WTC11 (cell line): ENCODE measurements at regions not wholly inside any gene's neighbourhood (a gene's known extent, or its start where the extent isn't known, plus 50 kb on each side); places are given as distances from the start of the nearest gene placed in this dataset.

Experiments used
- ATAC-seq: fragments of 200-7000 bp; cut with Tn5 transposase; 2 replicates; pipeline ENCODE4 v1.10.0; 2021; ENCODE audit warnings: mild to moderate bottlenecking, moderate library complexity
- CTCF ChIA-PET: fragments of 300-600 bp; sonication (Branson Sonifier 250); formaldehyde crosslinking; loops from one replicate; lab custom pipeline; 2021; ENCODE audit warnings: antibody characterized with exemption; lab: Charles Lee
- POLR2A ChIA-PET: fragments of 350-600 bp; sonication (Branson Sonifier 250); formaldehyde crosslinking; loops from one replicate; lab custom pipeline; 2021; ENCODE audit warnings: antibody characterized with exemption; lab: Charles Lee
- DNase-seq: peaks from one replicate; pipeline ENCODE4 v3.0.0; 2021; ENCODE audit warnings: low spot score
- H3K27ac Mint-ChIP-seq: 2 replicates; pipeline ENCODE4 v1.8.0; 2021; ENCODE audit warnings: mixed read lengths
- H3K27me3 Mint-ChIP-seq: 2 replicates; pipeline ENCODE4 v1.8.0; 2021; ENCODE audit warnings: low read depth, mild to moderate bottlenecking, moderate library complexity, mixed read lengths
- H3K36me3 Mint-ChIP-seq: 2 replicates; pipeline ENCODE4 v1.8.0; 2021; ENCODE audit warnings: mixed read lengths
- H3K4me1 Mint-ChIP-seq: 2 replicates; pipeline ENCODE4 v1.8.0; 2022; ENCODE audit warnings: mixed read lengths
- H3K4me3 Mint-ChIP-seq: 2 replicates; pipeline ENCODE4 v1.8.0; 2021; ENCODE audit warnings: mild to moderate bottlenecking, moderate library complexity, mixed read lengths
- H3K9me3 Mint-ChIP-seq: 2 replicates; pipeline ENCODE4 v1.8.0; 2021; ENCODE audit warnings: mixed read lengths
- FOXP1 ChIP-seq: sonication (generic); formaldehyde crosslinking; IDR thresholded peaks from 2 replicates; pipeline ENCODE4 v1.8.0; 2022; ENCODE audit warnings: missing genetic modification reagents, mild to moderate bottlenecking, moderate library complexity, borderline replicate concordance
- JUN ChIP-seq: sonication (generic); formaldehyde crosslinking; IDR thresholded peaks from 2 replicates; pipeline ENCODE4 v1.8.0; 2023; ENCODE audit warnings: mild to moderate bottlenecking, missing genetic modification reagents
- SMAD4 ChIP-seq: sonication (generic); formaldehyde crosslinking; IDR thresholded peaks from 2 replicates; pipeline ENCODE4 v1.8.0; 2022; ENCODE audit warnings: mild to moderate bottlenecking, missing genetic modification reagents
- ZNF121 ChIP-seq: sonication (generic); formaldehyde crosslinking; IDR thresholded peaks from 2 replicates; pipeline ENCODE4 v1.8.0; 2023; ENCODE audit warnings: missing genetic modification reagents
- ZNF138 ChIP-seq: sonication (generic); formaldehyde crosslinking; conservative IDR thresholded peaks from 2 replicates; pipeline ENCODE4 v1.8.1; 2022; ENCODE audit warnings: mild to moderate bottlenecking, moderate library complexity, missing genetic modification reagents
- ZNF671 ChIP-seq: fragments of 250-450 bp; sonication (Bioruptor Pico); IDR thresholded peaks from 2 replicates; pipeline ENCODE4 v1.8.0; 2021; ENCODE audit warnings: mild to moderate bottlenecking
- TF ChIP-seq, protein P1 (sequence below): sonication (generic); formaldehyde crosslinking; IDR thresholded peaks from 2 replicates; pipeline ENCODE4 v1.8.1; 2023; ENCODE audit warnings: mild to moderate bottlenecking, missing genetic modification reagents, moderate library complexity
- TF ChIP-seq, protein P2 (sequence below): sonication (generic); formaldehyde crosslinking; IDR thresholded peaks from 2 replicates; pipeline ENCODE4 v1.8.1; 2022; ENCODE audit warnings: low read depth, mild to moderate bottlenecking, moderate library complexity, missing genetic modification reagents, borderline replicate concordance
- TF ChIP-seq, protein P3 (sequence below): sonication (generic); formaldehyde crosslinking; IDR thresholded peaks from 2 replicates; pipeline ENCODE4 v1.8.0; 2022; ENCODE audit warnings: missing genetic modification reagents
- TF ChIP-seq, protein P4 (sequence below): fragments of 250-450 bp; sonication (Bioruptor Pico); IDR thresholded peaks from 2 replicates; pipeline ENCODE4 v1.9.0; 2021; ENCODE audit warnings: mild to moderate bottlenecking

DNA sequence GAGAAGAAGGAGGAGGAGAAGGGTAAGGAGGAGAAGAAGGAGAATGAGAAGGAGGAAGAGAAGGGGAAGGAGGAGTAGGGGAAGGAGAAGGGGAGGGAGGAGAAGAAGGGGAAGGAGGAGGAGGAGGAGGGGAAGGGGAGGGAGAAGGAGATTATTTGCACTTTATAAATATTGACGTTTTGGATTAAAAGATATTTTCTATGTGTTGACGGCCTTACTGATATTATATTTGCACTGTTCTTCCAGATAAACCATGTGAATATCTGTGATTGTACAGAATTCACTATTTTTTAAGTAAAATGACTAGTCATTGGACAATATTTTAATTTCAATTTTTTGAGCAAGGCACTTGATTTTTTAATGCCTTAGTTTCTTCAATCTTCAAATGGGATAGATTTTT lies 310.5 kb upstream of the DNAJC19 start:
- TF ChIP-seq, protein P1, sequence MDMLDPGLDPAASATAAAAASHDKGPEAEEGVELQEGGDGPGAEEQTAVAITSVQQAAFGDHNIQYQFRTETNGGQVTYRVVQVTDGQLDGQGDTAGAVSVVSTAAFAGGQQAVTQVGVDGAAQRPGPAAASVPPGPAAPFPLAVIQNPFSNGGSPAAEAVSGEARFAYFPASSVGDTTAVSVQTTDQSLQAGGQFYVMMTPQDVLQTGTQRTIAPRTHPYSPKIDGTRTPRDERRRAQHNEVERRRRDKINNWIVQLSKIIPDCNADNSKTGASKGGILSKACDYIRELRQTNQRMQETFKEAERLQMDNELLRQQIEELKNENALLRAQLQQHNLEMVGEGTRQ = no peak
- H3K9me3 Mint-ChIP-seq = no peaks in the 10 kb centered on the region
- POLR2A ChIA-PET = no interaction called here
- H3K27ac Mint-ChIP-seq = no peak overlapping the region
- no peaks in the 10 kb centered on the region for H3K36me3 Mint-ChIP-seq
- DNase-seq (no peak), ATAC-seq (no peak)
- peaks cover 7% of the 10 kb centered on the region for H3K4me1 Mint-ChIP-seq
- no peaks in the 10 kb centered on the region for H3K27me3 Mint-ChIP-seq
- H3K4me3 Mint-ChIP-seq = no peak overlapping the region
- CTCF ChIA-PET = no interaction called here

DNA sequence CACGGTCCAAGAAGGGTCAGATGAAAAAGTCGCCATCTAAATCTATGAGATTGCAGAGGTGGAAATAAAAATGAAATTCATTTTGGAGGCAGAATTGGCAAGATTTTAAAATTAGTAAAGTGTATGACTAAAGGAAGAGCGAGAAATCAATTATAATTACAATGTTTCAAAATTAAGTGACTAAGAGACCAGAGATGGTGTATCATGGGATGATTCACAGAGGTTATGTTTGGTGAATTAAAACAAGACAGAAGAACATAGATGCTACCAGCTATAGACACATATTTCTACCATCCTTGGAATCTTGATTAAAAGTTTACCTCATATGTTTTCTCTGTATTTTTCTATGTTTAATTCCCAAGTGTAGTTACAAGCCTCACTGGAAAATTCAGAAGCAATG lies 308.9 kb upstream of the DNAJC19 start:
- Mint-ChIP-seq H3K9me3 (no peaks in the 10 kb centered on the region), H3K4me1 (peaks cover 7% of the 10 kb centered on the region), H3K4me3 (no peak overlapping the region), H3K36me3 (no peaks in the 10 kb centered on the region), H3K27me3 (no peaks in the 10 kb centered on the region), H3K27ac (no peak overlapping the region)
- ATAC-seq (no peak), DNase-seq (no peak)
- POLR2A ChIA-PET = interaction anchor here (0.5 kb wide), 1 partner anchor 344 kb away, joined by 4 read pairs; no protein-coding TSS in a partner anchor
- CTCF ChIA-PET = no interaction called here
- TF ChIP-seq, protein P2, sequence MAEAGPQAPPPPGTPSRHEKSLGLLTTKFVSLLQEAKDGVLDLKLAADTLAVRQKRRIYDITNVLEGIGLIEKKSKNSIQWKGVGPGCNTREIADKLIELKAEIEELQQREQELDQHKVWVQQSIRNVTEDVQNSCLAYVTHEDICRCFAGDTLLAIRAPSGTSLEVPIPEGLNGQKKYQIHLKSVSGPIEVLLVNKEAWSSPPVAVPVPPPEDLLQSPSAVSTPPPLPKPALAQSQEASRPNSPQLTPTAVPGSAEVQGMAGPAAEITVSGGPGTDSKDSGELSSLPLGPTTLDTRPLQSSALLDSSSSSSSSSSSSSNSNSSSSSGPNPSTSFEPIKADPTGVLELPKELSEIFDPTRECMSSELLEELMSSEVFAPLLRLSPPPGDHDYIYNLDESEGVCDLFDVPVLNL = no peak
- TF ChIP-seq, protein P3, sequence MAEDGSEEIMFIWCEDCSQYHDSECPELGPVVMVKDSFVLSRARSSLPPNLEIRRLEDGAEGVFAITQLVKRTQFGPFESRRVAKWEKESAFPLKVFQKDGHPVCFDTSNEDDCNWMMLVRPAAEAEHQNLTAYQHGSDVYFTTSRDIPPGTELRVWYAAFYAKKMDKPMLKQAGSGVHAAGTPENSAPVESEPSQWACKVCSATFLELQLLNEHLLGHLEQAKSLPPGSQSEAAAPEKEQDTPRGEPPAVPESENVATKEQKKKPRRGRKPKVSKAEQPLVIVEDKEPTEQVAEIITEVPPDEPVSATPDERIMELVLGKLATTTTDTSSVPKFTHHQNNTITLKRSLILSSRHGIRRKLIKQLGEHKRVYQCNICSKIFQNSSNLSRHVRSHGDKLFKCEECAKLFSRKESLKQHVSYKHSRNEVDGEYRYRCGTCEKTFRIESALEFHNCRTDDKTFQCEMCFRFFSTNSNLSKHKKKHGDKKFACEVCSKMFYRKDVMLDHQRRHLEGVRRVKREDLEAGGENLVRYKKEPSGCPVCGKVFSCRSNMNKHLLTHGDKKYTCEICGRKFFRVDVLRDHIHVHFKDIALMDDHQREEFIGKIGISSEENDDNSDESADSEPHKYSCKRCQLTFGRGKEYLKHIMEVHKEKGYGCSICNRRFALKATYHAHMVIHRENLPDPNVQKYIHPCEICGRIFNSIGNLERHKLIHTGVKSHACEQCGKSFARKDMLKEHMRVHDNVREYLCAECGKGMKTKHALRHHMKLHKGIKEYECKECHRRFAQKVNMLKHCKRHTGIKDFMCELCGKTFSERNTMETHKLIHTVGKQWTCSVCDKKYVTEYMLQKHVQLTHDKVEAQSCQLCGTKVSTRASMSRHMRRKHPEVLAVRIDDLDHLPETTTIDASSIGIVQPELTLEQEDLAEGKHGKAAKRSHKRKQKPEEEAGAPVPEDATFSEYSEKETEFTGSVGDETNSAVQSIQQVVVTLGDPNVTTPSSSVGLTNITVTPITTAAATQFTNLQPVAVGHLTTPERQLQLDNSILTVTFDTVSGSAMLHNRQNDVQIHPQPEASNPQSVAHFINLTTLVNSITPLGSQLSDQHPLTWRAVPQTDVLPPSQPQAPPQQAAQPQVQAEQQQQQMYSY = no peak
- TF ChIP-seq FOXP1 (no peak), ZNF671 (CRISPR knock-in tag) (no peak), ZNF138 (CRISPR knock-in tag) (no peak), JUN (no peak), SMAD4 (CRISPR knock-in tag) (no peak)
- TF ChIP-seq, protein P1 = no peak
- TF ChIP-seq, protein P4, sequence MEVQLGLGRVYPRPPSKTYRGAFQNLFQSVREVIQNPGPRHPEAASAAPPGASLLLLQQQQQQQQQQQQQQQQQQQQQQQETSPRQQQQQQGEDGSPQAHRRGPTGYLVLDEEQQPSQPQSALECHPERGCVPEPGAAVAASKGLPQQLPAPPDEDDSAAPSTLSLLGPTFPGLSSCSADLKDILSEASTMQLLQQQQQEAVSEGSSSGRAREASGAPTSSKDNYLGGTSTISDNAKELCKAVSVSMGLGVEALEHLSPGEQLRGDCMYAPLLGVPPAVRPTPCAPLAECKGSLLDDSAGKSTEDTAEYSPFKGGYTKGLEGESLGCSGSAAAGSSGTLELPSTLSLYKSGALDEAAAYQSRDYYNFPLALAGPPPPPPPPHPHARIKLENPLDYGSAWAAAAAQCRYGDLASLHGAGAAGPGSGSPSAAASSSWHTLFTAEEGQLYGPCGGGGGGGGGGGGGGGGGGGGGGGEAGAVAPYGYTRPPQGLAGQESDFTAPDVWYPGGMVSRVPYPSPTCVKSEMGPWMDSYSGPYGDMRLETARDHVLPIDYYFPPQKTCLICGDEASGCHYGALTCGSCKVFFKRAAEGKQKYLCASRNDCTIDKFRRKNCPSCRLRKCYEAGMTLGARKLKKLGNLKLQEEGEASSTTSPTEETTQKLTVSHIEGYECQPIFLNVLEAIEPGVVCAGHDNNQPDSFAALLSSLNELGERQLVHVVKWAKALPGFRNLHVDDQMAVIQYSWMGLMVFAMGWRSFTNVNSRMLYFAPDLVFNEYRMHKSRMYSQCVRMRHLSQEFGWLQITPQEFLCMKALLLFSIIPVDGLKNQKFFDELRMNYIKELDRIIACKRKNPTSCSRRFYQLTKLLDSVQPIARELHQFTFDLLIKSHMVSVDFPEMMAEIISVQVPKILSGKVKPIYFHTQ (CRISPR knock-in tag) = no peak

DNA sequence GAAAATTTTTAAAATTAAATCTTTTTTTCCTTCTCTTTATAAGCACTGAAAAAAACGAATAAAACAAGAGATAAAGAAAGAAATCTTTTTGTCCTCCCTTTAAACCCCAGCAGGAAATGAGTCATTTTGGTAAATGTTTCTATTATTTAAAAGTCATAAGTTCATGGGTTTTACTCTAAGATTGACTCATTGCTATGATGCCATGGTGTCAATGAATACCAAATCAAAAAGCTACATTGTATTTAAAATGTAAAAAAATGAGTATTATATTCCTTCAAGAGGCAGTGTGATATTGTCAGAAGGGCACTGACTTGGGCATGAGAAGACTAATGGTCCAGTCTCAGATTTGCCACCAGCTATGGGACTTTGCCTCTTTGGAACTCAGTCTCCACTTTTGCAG lies 303.4 kb upstream of the DNAJC19 start:
- DNase-seq (no peak), ATAC-seq (no peak)
- no peaks in the 10 kb centered on the region for H3K36me3 Mint-ChIP-seq
- no peaks in the 10 kb centered on the region for H3K9me3 Mint-ChIP-seq
- H3K27ac Mint-ChIP-seq = no peak overlapping the region
- CTCF ChIA-PET = interaction anchor here (1.5 kb wide), 1 partner anchor 31 kb away, joined by 4 read pairs; no protein-coding TSS in a partner anchor
- peaks cover 19% of the 10 kb centered on the region for H3K4me1 Mint-ChIP-seq
- no peak overlapping the region for H3K4me3 Mint-ChIP-seq
- POLR2A ChIA-PET = no interaction called here
- H3K27me3 Mint-ChIP-seq = no peaks in the 10 kb centered on the region
- no peak for TF ChIP-seq ZNF121 (CRISPR knock-in tag)
